ENCODE measurements at regions not wholly inside any gene's neighbourhood (a gene's known extent, or its start where the extent isn't known, plus 50 kb on each side); places are given as distances from the start of the nearest gene placed in this dataset.
"Not testable (repeated sequence)": the region's sequence is repeated elsewhere in the genome, so short reads cannot be mapped to it uniquely, and the experiment has no call there.

- DNase-seq = no peak
These were observed 63.2 kb upstream of the SNX19 start for GRCh38 chr11:130979386-130979972.

GRCh38 chr11:130980071-130980862 lies 64.0 kb upstream of the SNX19 start:
- no peak for DNase-seq

- not testable (repeated sequence) for DNase-seq
These were observed 68.0 kb upstream of the SNX19 start for GRCh38 chr11:130984241-130984640.

DNA sequence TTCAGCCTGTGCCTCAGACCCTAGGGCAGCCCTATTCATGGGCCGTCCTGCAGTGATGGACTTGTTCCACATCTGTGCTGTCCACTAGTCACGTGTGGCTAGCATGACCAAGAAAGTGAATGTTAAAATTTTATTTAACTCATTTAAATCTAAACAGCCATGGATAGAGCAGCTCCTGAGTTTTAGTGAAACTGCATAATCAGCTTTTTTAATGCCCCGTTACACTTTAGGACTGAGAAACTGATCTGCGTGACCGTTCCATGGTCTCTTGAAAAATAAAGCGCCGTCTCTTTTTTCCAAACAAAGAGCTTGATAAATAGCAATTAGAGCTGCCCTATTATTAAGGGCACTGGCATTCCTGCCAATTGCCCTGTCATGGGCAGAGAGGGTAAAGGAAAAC lies 76.5 kb upstream of the SNX19 start:
- DNase-seq = no peak

DNA sequence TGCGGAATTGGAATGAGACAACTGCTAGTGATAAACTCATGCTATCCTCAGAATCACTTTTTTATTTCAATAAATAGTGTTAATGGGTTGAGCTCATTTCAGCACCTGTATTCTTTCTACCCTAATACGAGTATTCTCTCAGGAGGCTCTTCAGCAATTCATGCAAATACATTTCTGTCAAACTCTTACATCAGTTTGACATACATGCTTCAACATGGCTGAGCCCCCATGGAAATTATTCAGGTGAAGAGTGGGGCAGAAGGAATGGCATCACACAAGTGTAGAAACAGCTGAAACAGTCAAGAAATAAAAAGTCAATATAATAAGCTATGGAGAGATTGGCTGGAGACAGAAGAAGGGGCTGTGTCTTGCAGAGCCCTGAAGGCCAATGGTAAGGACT lies 77.8 kb upstream of the SNX19 start:
- no peak for DNase-seq

DNA sequence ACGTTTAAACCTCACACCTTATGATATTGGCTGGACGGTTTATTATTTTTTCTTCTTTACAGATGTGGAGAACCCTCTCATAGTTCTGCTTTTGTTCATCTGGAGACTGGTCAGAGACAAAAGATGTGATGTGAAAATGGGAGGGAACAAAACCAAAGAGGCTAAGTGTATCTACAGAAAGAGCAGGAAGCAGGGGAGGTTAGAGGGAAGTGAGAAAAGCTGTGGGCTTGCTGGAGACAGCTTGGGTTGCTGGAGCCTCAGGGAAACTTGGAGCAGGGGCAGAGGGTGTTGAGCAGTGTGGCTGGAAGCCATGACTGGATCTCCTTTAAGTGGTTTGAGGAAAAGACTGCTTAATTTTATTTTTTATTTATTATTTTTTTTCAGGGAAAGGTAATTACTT lies 79.0 kb upstream of the SNX19 start:
- no peak for DNase-seq

- no peak for DNase-seq
These were observed 81.0 kb upstream of the SNX19 start for GRCh38 chr11:130997278-130997677.

- no peak for DNase-seq
These were observed 82.8 kb upstream of the SNX19 start for GRCh38 chr11:130999086-130999485.

- no peak for DNase-seq
These were observed 83.9 kb upstream of the SNX19 start for GRCh38 chr11:130999992-131000770.

DNA sequence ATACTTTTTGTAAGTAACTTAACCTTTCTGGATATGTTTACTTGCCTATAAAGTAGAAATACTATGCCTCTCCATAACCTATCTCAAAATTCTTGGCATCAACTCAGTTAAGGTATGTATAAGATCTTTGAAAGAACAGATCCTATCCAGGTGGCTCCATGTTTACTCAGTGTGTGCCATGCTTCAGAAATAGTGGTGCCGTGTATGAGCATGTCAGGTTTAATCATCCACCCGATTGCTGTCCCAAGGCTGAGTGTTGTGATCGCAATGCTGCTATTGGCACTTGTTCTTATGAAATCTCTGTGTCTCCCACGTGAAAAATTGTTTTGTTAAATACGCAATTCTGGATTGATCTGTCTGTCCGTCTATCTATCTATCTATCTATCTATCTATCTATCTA lies 85.9 kb upstream of the SNX19 start:
- DNase-seq = no peak

- DNase-seq = no peak
These were observed 89.5 kb upstream of the SNX19 start for GRCh38 chr11:131005829-131006228.

DNA sequence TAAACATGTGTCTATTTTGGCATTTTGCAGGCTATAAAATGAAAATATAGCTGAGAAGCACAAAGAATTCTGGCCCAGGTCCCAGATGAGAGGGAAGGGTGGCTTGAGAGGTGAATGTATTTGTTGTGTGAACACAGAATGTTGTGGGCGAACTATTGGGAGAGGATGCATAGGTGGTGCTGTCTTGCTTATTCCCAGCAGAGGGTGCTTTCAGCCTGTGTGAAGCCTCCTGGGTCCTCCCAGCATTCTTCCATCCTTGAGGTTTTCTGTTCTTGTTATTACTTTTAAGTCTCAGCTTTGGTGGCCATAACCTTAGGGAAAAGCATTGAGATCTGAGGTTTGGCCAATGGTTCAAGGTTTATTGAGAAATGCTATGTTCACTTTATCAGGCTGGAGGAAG lies 108.7 kb upstream of the SNX19 start:
- DNase-seq = no peak

- no peak for DNase-seq
These were observed 109.3 kb upstream of the SNX19 start for GRCh38 chr11:131025421-131026125.

DNA sequence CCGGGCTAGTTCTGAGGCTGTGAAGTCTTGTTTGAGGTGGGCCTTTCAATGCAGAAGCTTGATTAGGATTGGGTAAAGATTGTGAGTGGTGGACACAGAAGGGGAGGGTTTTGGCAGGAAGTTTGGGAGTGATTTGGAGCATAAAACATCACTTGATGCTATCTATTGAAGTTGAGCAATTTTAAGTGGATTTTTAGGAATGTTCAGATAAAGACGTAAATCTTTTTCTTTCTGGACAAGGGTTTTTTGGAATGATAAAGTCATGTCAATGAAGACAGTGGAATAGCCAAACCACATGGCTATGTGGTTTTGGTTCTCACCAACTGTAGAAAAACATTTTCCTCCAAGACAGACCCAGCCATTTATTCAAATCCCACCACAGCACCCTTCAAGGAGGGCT lies 111.2 kb upstream of the SNX19 start:
- no peak for DNase-seq

GRCh38 chr11:131033151-131033651 lies 116.9 kb upstream of the SNX19 start:
- no peak for DNase-seq

GRCh38 chr11:131036514-131036913 lies 120.2 kb upstream of the SNX19 start:
- DNase-seq = no peak

DNA sequence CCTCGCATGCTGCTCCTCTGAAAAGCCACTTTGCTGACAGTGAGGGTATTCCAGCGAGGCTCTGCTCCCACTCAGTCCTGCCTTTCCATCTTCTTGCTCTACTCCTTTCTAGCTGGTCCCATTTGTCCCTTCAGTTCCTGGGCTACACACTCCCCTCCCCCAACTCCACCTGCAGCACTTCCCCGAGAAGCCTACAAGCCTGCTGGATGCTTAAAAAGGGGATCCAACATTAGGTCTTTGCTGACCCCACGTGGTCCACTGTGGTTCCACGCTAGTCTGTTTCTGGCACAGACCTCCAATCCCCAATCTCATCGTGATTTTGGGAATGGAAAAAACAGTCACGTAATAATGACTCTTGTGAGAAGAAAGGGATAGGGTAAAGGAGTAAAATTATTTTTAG lies 121.6 kb upstream of the SNX19 start:
- no peak for DNase-seq

GRCh38 chr11:131038597-131038996 lies 122.3 kb upstream of the SNX19 start:
- no peak for DNase-seq

- DNase-seq = no peak
These were observed 125.2 kb upstream of the SNX19 start for GRCh38 chr11:131041331-131042040.

DNA sequence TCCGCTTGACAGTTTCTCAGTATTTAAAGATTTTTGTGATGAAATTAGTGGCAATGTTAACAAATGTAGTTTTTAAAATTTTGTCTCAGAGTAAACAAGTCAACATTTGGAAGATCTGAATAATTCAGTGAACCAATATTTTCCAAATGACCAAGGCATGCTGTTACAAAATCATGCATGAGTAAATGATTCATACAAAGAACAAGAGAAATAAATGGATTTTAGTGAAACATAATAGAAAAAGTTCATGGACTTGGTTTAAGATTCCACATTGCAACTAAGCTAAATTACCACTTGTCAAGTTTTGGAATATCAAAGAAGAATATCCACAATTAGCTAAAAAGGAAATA lies 125.7 kb upstream of the SNX19 start:
- DNase-seq = no peak

GRCh38 chr11:131043251-131043650 lies 127.0 kb upstream of the SNX19 start:
- no peak for DNase-seq

- DNase-seq = no peak
These were observed 128.6 kb upstream of the SNX19 start for GRCh38 chr11:131044851-131045250.

GRCh38 chr11:131052367-131052766 lies 136.1 kb upstream of the SNX19 start:
- DNase-seq = no peak
